ENCODE measurements at regions not wholly inside any gene's neighbourhood (a gene's known extent, or its start where the extent isn't known, plus 50 kb on each side); places are given as distances from the start of the nearest gene placed in this dataset.

- Histone ChIP-seq H3K4me1 (peaks cover 13% of the 10 kb centered on the region), H3K36me3 (ENCODE audit: control insufficient read depth, insufficient read depth, low read length) (no peaks in the 10 kb centered on the region), H3K9me3 (no peaks in the 10 kb centered on the region), H3K4me3 (ENCODE audit: low read depth, low read length) (no peak overlapping the region), H3K27me3 (replicated peaks; ENCODE audit: control insufficient read depth, insufficient read depth, low read length) (no peaks in the 10 kb centered on the region)
- POLR2A ChIA-PET = no interaction called here
- Mint-ChIP-seq H3K4me3 (ENCODE audit: unreplicated experiment) (no peak overlapping the region), H3K27me3 (ENCODE audit: insufficient read depth, unreplicated experiment) (no peaks in the 10 kb centered on the region), H3K36me3 (ENCODE audit: insufficient read depth, unreplicated experiment) (no peaks in the 10 kb centered on the region), H3K27ac (ENCODE audit: unreplicated experiment) (no peak overlapping the region), H3K4me1 (ENCODE audit: low read depth, unreplicated experiment) (peaks cover 7% of the 10 kb centered on the region), H3K9me3 (ENCODE audit: unreplicated experiment) (no peaks in the 10 kb centered on the region)
- CTCF ChIA-PET = no interaction called here
- intact Hi-C loops (cut with micrococcal nuclease; ENCODE audit: unreplicated experiment) = no loop called here
- TF ChIP-seq CTCF (IDR thresholded peaks at IDR 0.05; ENCODE audit: insufficient read depth in 1 of 2, low read depth in 1 of 2, low read length in 1 of 2, severe bottlenecking in 1 of 2, unreplicated experiment in 1 of 2) = no peak
- no peak for DNase-seq
- no TSS peak for BruUV-seq (replicated peaks)
Measured at GRCh38 chr3:34567266-34567665, 768.8 kb downstream of the PDCD6IP start.

GRCh38 chr3:34568766-34569165, 770.3 kb downstream of the PDCD6IP start:
- H3K27me3 ChIP-seq (replicated peaks; ENCODE audit: control insufficient read depth, insufficient read depth, low read length) = no peaks in the 10 kb centered on the region
- no TSS peak for BruUV-seq (replicated peaks)
- POLR2A ChIA-PET = no interaction called here
- CTCF ChIA-PET = no interaction called here
- peaks cover 27% of the 10 kb centered on the region for H3K4me1 ChIP-seq
- no peak overlapping the region for H3K4me3 ChIP-seq (ENCODE audit: low read depth, low read length)
- no peaks in the 10 kb centered on the region for H3K36me3 ChIP-seq (ENCODE audit: control insufficient read depth, insufficient read depth, low read length)
- H3K9me3 ChIP-seq = no peaks in the 10 kb centered on the region
- TF ChIP-seq CTCF (IDR thresholded peaks at IDR 0.05; ENCODE audit: insufficient read depth in 1 of 2, low read depth in 1 of 2, low read length in 1 of 2, severe bottlenecking in 1 of 2, unreplicated experiment in 1 of 2) = no peak
- no peaks in the 10 kb centered on the region for H3K36me3 Mint-ChIP-seq (ENCODE audit: insufficient read depth, unreplicated experiment)
- H3K9me3 Mint-ChIP-seq (ENCODE audit: unreplicated experiment) = peaks cover 7% of the 10 kb centered on the region
- intact Hi-C loops (cut with micrococcal nuclease; ENCODE audit: unreplicated experiment) = no loop called here
- H3K4me3 Mint-ChIP-seq (ENCODE audit: unreplicated experiment) = no peak overlapping the region
- no peak overlapping the region for H3K27ac Mint-ChIP-seq (ENCODE audit: unreplicated experiment)
- DNase-seq = no peak
- H3K4me1 Mint-ChIP-seq (ENCODE audit: low read depth, unreplicated experiment) = peaks cover 20% of the 10 kb centered on the region
- H3K27me3 Mint-ChIP-seq (ENCODE audit: insufficient read depth, unreplicated experiment) = no peaks in the 10 kb centered on the region

- intact Hi-C loops (cut with micrococcal nuclease; ENCODE audit: unreplicated experiment) = no loop called here
- no peak for DNase-seq
- TF ChIP-seq CTCF (IDR thresholded peaks at IDR 0.05; ENCODE audit: insufficient read depth in 1 of 2, low read depth in 1 of 2, low read length in 1 of 2, severe bottlenecking in 1 of 2, unreplicated experiment in 1 of 2) = no peak
- Histone ChIP-seq H3K4me1 (peaks cover 34% of the 10 kb centered on the region), H3K27me3 (replicated peaks; ENCODE audit: control insufficient read depth, insufficient read depth, low read length) (no peaks in the 10 kb centered on the region), H3K36me3 (ENCODE audit: control insufficient read depth, insufficient read depth, low read length) (no peaks in the 10 kb centered on the region), H3K4me3 (ENCODE audit: low read depth, low read length) (no peak overlapping the region), H3K9me3 (no peaks in the 10 kb centered on the region)
- ChIA-PET CTCF (no interaction called here), POLR2A (no interaction called here)
- BruUV-seq (replicated peaks) = no TSS peak
- Mint-ChIP-seq H3K4me3 (ENCODE audit: unreplicated experiment) (no peak overlapping the region), H3K9me3 (ENCODE audit: unreplicated experiment) (peaks cover 12% of the 10 kb centered on the region), H3K27me3 (ENCODE audit: insufficient read depth, unreplicated experiment) (no peaks in the 10 kb centered on the region), H3K27ac (ENCODE audit: unreplicated experiment) (no peak overlapping the region), H3K4me1 (ENCODE audit: low read depth, unreplicated experiment) (peaks cover 27% of the 10 kb centered on the region), H3K36me3 (ENCODE audit: insufficient read depth, unreplicated experiment) (no peaks in the 10 kb centered on the region)
Measured at GRCh38 chr3:34569437-34569836, 771.0 kb downstream of the PDCD6IP start.

Measured in Caco-2 (cell line).